AG08395 (cell line): ENCODE measurements at regions not wholly inside any gene's neighbourhood (a gene's known extent, or its start where the extent isn't known, plus 50 kb on each side); places are given as distances from the start of the nearest gene placed in this dataset.
A peak's percentile ranks its signal among the peaks of the same experiment; 100 is the strongest.
"Not testable (repeated sequence)": the region's sequence is repeated elsewhere in the genome, so short reads cannot be mapped to it uniquely, and the experiment has no call there.

Experiments used
- DNase-seq: peaks from one replicate; pipeline ENCODE4 v3.0.0; 2012; ENCODE audit warnings: mixed read lengths, low spot score

- DNase-seq, result no peak
Observed at GRCh38 chr6:147674099-147674498, 165.6 kb downstream of the SAMD5 start.

GRCh38 chr6:147674794-147675193 lies 166.3 kb downstream of the SAMD5 start:
- no peak for DNase-seq

- no peak for DNase-seq
Observed at GRCh38 chr6:147675281-147675680, 166.8 kb downstream of the SAMD5 start.

- DNase-seq, result no peak
Observed at GRCh38 chr6:147676495-147677199, 168.2 kb downstream of the SAMD5 start.

- DNase-seq, result no peak
Observed at GRCh38 chr6:147677647-147678046, 169.2 kb downstream of the SAMD5 start.

- DNase-seq, result no peak
Observed at GRCh38 chr6:147678253-147678652, 169.8 kb downstream of the SAMD5 start.

GRCh38 chr6:147684906-147685305 lies 176.4 kb downstream of the SAMD5 start:
- DNase-seq, result no peak

- no peak for DNase-seq
Observed at GRCh38 chr6:147689398-147689797, 180.9 kb downstream of the SAMD5 start.

- DNase-seq, result no peak
Observed at GRCh38 chr6:147691446-147691845, 183.0 kb downstream of the SAMD5 start.

- no peak for DNase-seq
Observed at GRCh38 chr6:147693181-147693580, 184.7 kb downstream of the SAMD5 start.

GRCh38 chr6:147694556-147694955 lies 186.1 kb downstream of the SAMD5 start:
- DNase-seq, result not testable (repeated sequence)

- no peak for DNase-seq
Observed at GRCh38 chr6:147695819-147696218, 187.3 kb downstream of the SAMD5 start.

- DNase-seq, result no peak
Observed at GRCh38 chr6:147699140-147699539, 190.7 kb downstream of the SAMD5 start.

- DNase-seq, result peak; percentile 65
Observed at GRCh38 chr6:147699637-147700036, 191.1 kb downstream of the SAMD5 start.

- no peak for DNase-seq
Observed at GRCh38 chr6:147700436-147701209, 192.1 kb downstream of the SAMD5 start.

GRCh38 chr6:147704691-147705090 lies 196.2 kb downstream of the SAMD5 start:
- DNase-seq, result no peak

GRCh38 chr6:147707524-147707923 lies 199.0 kb downstream of the SAMD5 start:
- DNase-seq, result no peak

GRCh38 chr6:147708170-147708569 lies 199.7 kb downstream of the SAMD5 start:
- no peak for DNase-seq

GRCh38 chr6:147709396-147710272 lies 201.1 kb downstream of the SAMD5 start:
- no peak for DNase-seq

GRCh38 chr6:147710890-147711289 lies 202.4 kb downstream of the SAMD5 start:
- DNase-seq, result no peak

GRCh38 chr6:147711476-147711875 lies 203.0 kb downstream of the SAMD5 start:
- no peak for DNase-seq

GRCh38 chr6:147712841-147713240 lies 204.4 kb downstream of the SAMD5 start:
- DNase-seq, result no peak

- no peak for DNase-seq
Observed at GRCh38 chr6:147715035-147715434, 206.5 kb downstream of the SAMD5 start.
